Nephron progenitor cell (in vitro differentiated cells): ENCODE measurements at regions not wholly inside any gene's neighbourhood (a gene's known extent, or its start where the extent isn't known, plus 50 kb on each side); places are given as distances from the start of the nearest gene placed in this dataset.

Experiments
- DNase-seq: peaks from one replicate; pipeline ENCODE4 v3.0.0; 2021
- H3K27ac Mint-ChIP-seq: 2 replicates; pipeline ENCODE4 v1.8.0; 2021; ENCODE audit warnings: mild to moderate bottlenecking, moderate library complexity, mixed read lengths
- H3K27me3 Mint-ChIP-seq: 2 replicates; pipeline ENCODE4 v1.8.0; 2021; ENCODE audit warnings: mild to moderate bottlenecking, low read depth, mixed read lengths; ENCODE audit not compliant: poor library complexity
- H3K36me3 Mint-ChIP-seq: 2 replicates; pipeline ENCODE4 v1.8.0; 2021; ENCODE audit warnings: low read depth, mixed read lengths
- H3K4me1 Mint-ChIP-seq: 2 replicates; pipeline ENCODE4 v1.8.0; 2021; ENCODE audit warnings: mixed read lengths
- H3K4me3 Mint-ChIP-seq: 2 replicates; pipeline ENCODE4 v1.8.0; 2021; ENCODE audit warnings: mild to moderate bottlenecking, moderate library complexity, mixed read lengths
- H3K9me3 Mint-ChIP-seq: 2 replicates; pipeline ENCODE4 v1.8.0; 2021; ENCODE audit warnings: mild to moderate bottlenecking, moderate library complexity, mixed read lengths
- CTCF ChIP-seq: fragments of 200-600 bp; sonication (generic); IDR thresholded peaks from 2 replicates; pipeline ENCODE4 v1.5.0; 2021; ENCODE audit warnings: antibody characterized with exemption

DNA sequence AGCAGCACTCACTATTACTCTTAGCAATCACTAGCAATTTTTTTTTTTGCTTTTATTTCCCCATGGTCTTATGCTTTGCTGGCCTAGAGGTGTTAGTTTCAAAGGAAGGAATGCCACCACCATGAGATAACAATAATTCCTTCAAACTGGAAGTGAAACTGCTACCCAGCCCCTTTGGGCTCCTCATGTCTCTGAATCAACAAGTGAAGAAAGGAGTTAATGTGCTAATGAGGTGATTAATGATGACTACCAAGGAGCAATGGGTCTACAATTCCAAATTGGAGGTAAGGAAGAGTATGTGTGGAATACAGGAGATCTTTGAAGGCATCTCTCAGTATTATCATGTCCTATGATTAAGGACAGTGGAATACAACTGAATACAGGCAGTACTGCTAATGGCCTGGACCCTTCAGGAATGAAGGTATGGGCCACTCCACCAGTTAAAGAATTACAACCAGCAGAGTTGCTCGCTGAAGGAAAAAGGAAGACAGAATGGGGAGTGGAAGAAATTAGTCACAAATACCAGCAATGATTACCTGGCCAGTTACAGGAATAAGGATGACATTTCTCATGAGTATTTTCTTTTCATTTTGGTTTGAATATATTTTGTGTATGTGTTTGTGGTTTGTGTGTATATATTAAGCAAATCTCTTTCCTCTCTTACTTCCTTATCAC is 652.9 kb downstream of the ADGRL2 start:
- no peak for DNase-seq
- Mint-ChIP-seq H3K36me3 (peaks cover 7% of the 10 kb centered on the region), H3K4me3 (no peak overlapping the region), H3K9me3 (peaks cover 18% of the 10 kb centered on the region), H3K27me3 (no peaks in the 10 kb centered on the region), H3K27ac (no peak overlapping the region), H3K4me1 (peaks cover 3% of the 10 kb centered on the region)
- TF ChIP-seq CTCF: no peak

GRCh38 chr1:82452096-82452495 is 651.4 kb downstream of the ADGRL2 start:
- H3K9me3 Mint-ChIP-seq: peaks cover 18% of the 10 kb centered on the region
- H3K36me3 Mint-ChIP-seq: peaks cover 7% of the 10 kb centered on the region
- H3K27ac Mint-ChIP-seq: no peak overlapping the region
- H3K27me3 Mint-ChIP-seq: no peaks in the 10 kb centered on the region
- no peak overlapping the region for H3K4me3 Mint-ChIP-seq
- no peak for TF ChIP-seq CTCF
- H3K4me1 Mint-ChIP-seq: peaks cover 9% of the 10 kb centered on the region
- no peak for DNase-seq

- H3K36me3 Mint-ChIP-seq: peaks cover 7% of the 10 kb centered on the region
- no peaks in the 10 kb centered on the region for H3K27me3 Mint-ChIP-seq
- no peak for DNase-seq
- no peak overlapping the region for H3K4me3 Mint-ChIP-seq
- peaks cover 18% of the 10 kb centered on the region for H3K9me3 Mint-ChIP-seq
- peaks cover 9% of the 10 kb centered on the region for H3K4me1 Mint-ChIP-seq
- no peak overlapping the region for H3K27ac Mint-ChIP-seq
- no peak for TF ChIP-seq CTCF
Observed at GRCh38 chr1:82451191-82451590, 650.5 kb downstream of the ADGRL2 start.

DNA sequence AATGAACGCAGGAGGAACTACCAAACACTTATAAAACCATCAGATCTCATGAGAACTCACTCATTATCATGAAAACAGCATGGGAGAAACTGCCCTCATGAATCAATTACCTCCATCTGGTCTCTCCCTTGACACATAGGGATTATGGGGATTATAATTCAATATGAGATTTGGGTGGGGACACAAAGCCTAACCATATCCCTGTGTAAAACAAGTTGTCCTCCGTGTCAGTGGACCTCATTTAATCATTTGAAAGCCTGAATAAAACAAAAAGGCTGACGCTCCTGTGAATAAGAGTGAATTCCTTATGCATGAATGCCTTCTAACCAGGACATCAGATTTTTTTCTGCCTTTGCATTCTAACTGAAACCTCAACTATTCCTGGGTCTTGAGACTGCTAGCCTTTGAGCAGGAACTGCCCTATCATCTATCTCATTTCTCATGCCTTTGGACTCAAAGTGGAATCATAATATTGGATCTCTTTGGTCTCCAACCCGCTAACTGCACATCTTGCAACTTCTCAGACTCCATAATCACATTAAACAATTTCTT is 648.8 kb downstream of the ADGRL2 start:
- peaks cover 6% of the 10 kb centered on the region for H3K4me1 Mint-ChIP-seq
- no peak overlapping the region for H3K27ac Mint-ChIP-seq
- peaks cover 18% of the 10 kb centered on the region for H3K9me3 Mint-ChIP-seq
- H3K27me3 Mint-ChIP-seq: no peaks in the 10 kb centered on the region
- no peak for DNase-seq
- no peak overlapping the region for H3K4me3 Mint-ChIP-seq
- no peak for TF ChIP-seq CTCF
- peaks cover 7% of the 10 kb centered on the region for H3K36me3 Mint-ChIP-seq

- Mint-ChIP-seq H3K36me3 (peaks cover under 1% of the 10 kb centered on the region), H3K4me3 (no peak overlapping the region), H3K27me3 (no peaks in the 10 kb centered on the region), H3K27ac (no peak overlapping the region), H3K4me1 (peaks cover 6% of the 10 kb centered on the region), H3K9me3 (peaks cover 5% of the 10 kb centered on the region)
- no peak for TF ChIP-seq CTCF
- no peak for DNase-seq
Observed at GRCh38 chr1:82446955-82447354, 646.2 kb downstream of the ADGRL2 start.

DNA sequence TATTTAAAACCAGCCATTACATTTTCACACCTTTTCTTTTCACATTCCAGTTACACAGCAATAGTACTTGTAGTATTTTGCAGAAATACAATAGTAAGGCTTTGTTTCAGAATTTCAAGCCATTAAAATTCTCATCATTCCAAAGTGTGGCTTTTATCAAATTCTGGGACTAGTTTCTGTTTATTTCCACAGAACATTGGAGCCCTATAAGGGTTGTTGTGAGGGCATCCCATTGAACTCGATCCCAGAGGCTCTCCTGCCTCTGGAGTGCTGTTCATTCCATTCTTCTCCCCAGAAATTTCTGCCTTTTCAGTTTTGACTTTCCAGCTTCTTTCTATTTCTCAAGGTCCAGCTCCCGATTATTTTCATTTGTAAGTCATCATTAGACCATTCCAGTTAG is 645.5 kb downstream of the ADGRL2 start:
- H3K9me3 Mint-ChIP-seq: no peaks in the 10 kb centered on the region
- peaks cover 6% of the 10 kb centered on the region for H3K4me1 Mint-ChIP-seq
- no peaks in the 10 kb centered on the region for H3K27me3 Mint-ChIP-seq
- no peaks in the 10 kb centered on the region for H3K36me3 Mint-ChIP-seq
- no peak overlapping the region for H3K27ac Mint-ChIP-seq
- no peak for DNase-seq
- H3K4me3 Mint-ChIP-seq: no peak overlapping the region
- no peak for TF ChIP-seq CTCF
